ENCODE measurements at regions not wholly inside any gene's neighbourhood (a gene's known extent, or its start where the extent isn't known, plus 50 kb on each side); places are given as distances from the start of the nearest gene placed in this dataset.

GRCh38 chr4:79551555-79551954 lies 143.5 kb upstream of the GK2 start:
- TF ChIP-seq EZH2 (IDR thresholded peaks at IDR 0.05; ENCODE audit: insufficient read depth, poor library complexity, severe bottlenecking) (no peak), EZH2phosphoT487 (IDR thresholded peaks at IDR 0.05; ENCODE audit: insufficient read depth, low read depth) (no peak)
